ENCODE measurements at regions not wholly inside any gene's neighbourhood (a gene's known extent, or its start where the extent isn't known, plus 50 kb on each side); places are given as distances from the start of the nearest gene placed in this dataset.

DNA sequence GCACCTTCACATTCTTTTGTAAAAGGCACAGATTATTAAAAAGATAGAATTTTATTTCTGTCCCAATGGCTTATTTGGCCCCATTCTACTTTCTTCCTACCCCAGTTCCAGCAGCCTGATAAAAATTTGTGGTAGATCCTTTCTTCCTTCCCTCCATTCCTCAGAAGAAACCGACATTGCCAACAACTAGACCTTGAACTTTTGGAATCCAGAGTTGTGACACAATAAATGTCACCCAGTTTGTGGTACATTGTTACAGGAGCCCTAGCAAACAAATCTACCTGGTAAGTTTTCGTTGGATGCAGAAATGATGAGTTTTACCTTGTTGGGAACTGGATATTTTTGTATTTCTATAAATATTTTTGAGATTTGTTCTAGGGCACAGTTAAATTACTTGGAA, 141.6 kb upstream of the IVNS1ABP start:
- TF ChIP-seq, protein P1, sequence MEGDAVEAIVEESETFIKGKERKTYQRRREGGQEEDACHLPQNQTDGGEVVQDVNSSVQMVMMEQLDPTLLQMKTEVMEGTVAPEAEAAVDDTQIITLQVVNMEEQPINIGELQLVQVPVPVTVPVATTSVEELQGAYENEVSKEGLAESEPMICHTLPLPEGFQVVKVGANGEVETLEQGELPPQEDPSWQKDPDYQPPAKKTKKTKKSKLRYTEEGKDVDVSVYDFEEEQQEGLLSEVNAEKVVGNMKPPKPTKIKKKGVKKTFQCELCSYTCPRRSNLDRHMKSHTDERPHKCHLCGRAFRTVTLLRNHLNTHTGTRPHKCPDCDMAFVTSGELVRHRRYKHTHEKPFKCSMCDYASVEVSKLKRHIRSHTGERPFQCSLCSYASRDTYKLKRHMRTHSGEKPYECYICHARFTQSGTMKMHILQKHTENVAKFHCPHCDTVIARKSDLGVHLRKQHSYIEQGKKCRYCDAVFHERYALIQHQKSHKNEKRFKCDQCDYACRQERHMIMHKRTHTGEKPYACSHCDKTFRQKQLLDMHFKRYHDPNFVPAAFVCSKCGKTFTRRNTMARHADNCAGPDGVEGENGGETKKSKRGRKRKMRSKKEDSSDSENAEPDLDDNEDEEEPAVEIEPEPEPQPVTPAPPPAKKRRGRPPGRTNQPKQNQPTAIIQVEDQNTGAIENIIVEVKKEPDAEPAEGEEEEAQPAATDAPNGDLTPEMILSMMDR (IDR thresholded peaks at IDR 0.05; ENCODE audit: extremely low read depth in 1 of 2, insufficient read depth in 1 of 2, low read depth in 1 of 2, low read length in 2 of 2), result no peak
- no peak for TF ChIP-seq POLR2AphosphoS5 (IDR thresholded peaks at IDR 0.05; ENCODE audit: insufficient read depth, low read depth, low read length)
- TF ChIP-seq JUN (IDR thresholded peaks at IDR 0.05; ENCODE audit: borderline replicate concordance, insufficient read depth, insufficient read length, low read depth), result no peak
- no peak for TF ChIP-seq GATA2 (IDR thresholded peaks at IDR 0.05; ENCODE audit: insufficient read depth, insufficient read length, low read depth, low read length)
- TF ChIP-seq EZH2 (IDR thresholded peaks at IDR 0.05; ENCODE audit: borderline replicate concordance, low read depth, low read length, severe bottlenecking), result no peak
- no peak for TF ChIP-seq POLR2A (IDR thresholded peaks at IDR 0.05; ENCODE audit: low read depth, low read length)
- TF ChIP-seq MYC (IDR thresholded peaks at IDR 0.05; ENCODE audit: low read depth, low read length), result no peak
- TF ChIP-seq, protein P2, sequence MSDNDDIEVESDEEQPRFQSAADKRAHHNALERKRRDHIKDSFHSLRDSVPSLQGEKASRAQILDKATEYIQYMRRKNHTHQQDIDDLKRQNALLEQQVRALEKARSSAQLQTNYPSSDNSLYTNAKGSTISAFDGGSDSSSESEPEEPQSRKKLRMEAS (IDR thresholded peaks at IDR 0.05; ENCODE audit: insufficient read depth, insufficient read length), result no peak

Measured in endothelial cell of umbilical vein (primary cell).